ENCODE measurements at regions not wholly inside any gene's neighbourhood (a gene's known extent, or its start where the extent isn't known, plus 50 kb on each side); places are given as distances from the start of the nearest gene placed in this dataset.

GRCh38 chr1:58401991-58402390, 144.5 kb downstream of the OMA1 start:
- Histone ChIP-seq H3K27ac (ENCODE audit: low read depth, low read length) (no peak overlapping the region), H3K4me2 (ENCODE audit: low read length) (peak overlapping the region; percentile 71), H3K36me3 (ENCODE audit: insufficient read depth, low read length) (no peaks in the 10 kb centered on the region), H3K79me2 (ENCODE audit: insufficient read depth, low read length) (no peaks in the 10 kb centered on the region), H3K4me3 (ENCODE audit: insufficient read depth, low read depth, low read length) (peak overlapping the region; percentile 3), H3K4me1 (ENCODE audit: insufficient read depth, low read length) (peaks cover 22% of the 10 kb centered on the region), H2AFZ (ENCODE audit: low read depth, low read length) (peak overlapping the region; percentile 57), H3K9me3 (ENCODE audit: insufficient read depth, low read depth, low read length) (no peaks in the 10 kb centered on the region), H4K20me1 (ENCODE audit: insufficient read depth, low read length) (no peaks in the 10 kb centered on the region), H3K27me3 (ENCODE audit: insufficient read depth, low read length) (no peaks in the 10 kb centered on the region), H3K9ac (ENCODE audit: low read length) (peak overlapping the region; percentile 24)
- H3K27me3 Mint-ChIP-seq (ENCODE audit: low read depth, unreplicated experiment) = peaks cover 16% of the 10 kb centered on the region
- peaks cover 18% of the 10 kb centered on the region for H3K4me1 Mint-ChIP-seq (ENCODE audit: low read depth, unreplicated experiment)
- TF ChIP-seq, protein P1, sequence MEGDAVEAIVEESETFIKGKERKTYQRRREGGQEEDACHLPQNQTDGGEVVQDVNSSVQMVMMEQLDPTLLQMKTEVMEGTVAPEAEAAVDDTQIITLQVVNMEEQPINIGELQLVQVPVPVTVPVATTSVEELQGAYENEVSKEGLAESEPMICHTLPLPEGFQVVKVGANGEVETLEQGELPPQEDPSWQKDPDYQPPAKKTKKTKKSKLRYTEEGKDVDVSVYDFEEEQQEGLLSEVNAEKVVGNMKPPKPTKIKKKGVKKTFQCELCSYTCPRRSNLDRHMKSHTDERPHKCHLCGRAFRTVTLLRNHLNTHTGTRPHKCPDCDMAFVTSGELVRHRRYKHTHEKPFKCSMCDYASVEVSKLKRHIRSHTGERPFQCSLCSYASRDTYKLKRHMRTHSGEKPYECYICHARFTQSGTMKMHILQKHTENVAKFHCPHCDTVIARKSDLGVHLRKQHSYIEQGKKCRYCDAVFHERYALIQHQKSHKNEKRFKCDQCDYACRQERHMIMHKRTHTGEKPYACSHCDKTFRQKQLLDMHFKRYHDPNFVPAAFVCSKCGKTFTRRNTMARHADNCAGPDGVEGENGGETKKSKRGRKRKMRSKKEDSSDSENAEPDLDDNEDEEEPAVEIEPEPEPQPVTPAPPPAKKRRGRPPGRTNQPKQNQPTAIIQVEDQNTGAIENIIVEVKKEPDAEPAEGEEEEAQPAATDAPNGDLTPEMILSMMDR (IDR thresholded peaks at IDR 0.05; ENCODE audit: insufficient read depth, low read depth, low read length) = no peak
- TF ChIP-seq EZH2 (IDR thresholded peaks at IDR 0.05; ENCODE audit: insufficient read depth, low read length) = no peak
- H3K4me3 Mint-ChIP-seq (ENCODE audit: unreplicated experiment) = no peak overlapping the region
- H3K27ac Mint-ChIP-seq (ENCODE audit: unreplicated experiment) = no peak overlapping the region
- peak; percentile 9 for DNase-seq (ENCODE audit: low read depth)
- peaks cover 2% of the 10 kb centered on the region for H3K9me3 Mint-ChIP-seq (ENCODE audit: unreplicated experiment)
- FAIRE-seq = no peak
- H3K36me3 Mint-ChIP-seq (ENCODE audit: low read depth, unreplicated experiment) = peaks cover 2% of the 10 kb centered on the region

DNA sequence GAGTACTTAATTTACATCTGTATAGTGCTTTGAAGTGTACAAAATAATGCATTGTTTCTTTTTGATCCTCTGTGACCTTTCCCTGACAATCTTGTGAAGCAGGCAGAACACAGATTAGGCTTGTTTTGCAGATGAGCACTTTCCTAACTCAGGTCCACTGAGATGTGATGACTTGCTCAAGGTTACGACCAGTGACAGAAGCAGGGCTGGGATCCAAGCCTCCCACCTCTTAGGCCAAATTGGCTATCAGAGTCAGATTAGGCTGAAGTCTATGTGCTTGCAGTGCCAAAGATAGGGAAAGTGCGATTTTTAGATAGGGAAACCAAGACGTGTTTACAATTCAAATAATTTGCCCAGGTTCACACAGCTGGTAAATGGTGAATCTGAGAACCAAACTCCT, 147.3 kb downstream of the OMA1 start:
- DNase-seq (ENCODE audit: low read depth) (no peak), FAIRE-seq (no peak)
- Mint-ChIP-seq H3K4me3 (ENCODE audit: unreplicated experiment) (no peak overlapping the region), H3K36me3 (ENCODE audit: low read depth, unreplicated experiment) (peaks cover 2% of the 10 kb centered on the region), H3K4me1 (ENCODE audit: low read depth, unreplicated experiment) (peaks cover 44% of the 10 kb centered on the region), H3K27me3 (ENCODE audit: low read depth, unreplicated experiment) (no peaks in the 10 kb centered on the region), H3K9me3 (ENCODE audit: unreplicated experiment) (peaks cover 2% of the 10 kb centered on the region), H3K27ac (ENCODE audit: unreplicated experiment) (no peak overlapping the region)
- Histone ChIP-seq H2AFZ (ENCODE audit: low read depth, low read length) (no peak overlapping the region), H3K9ac (ENCODE audit: low read length) (no peak overlapping the region), H3K79me2 (ENCODE audit: insufficient read depth, low read length) (no peaks in the 10 kb centered on the region), H3K27me3 (ENCODE audit: insufficient read depth, low read length) (no peaks in the 10 kb centered on the region), H3K9me3 (ENCODE audit: insufficient read depth, low read depth, low read length) (no peaks in the 10 kb centered on the region), H3K36me3 (ENCODE audit: insufficient read depth, low read length) (no peaks in the 10 kb centered on the region), H3K4me1 (ENCODE audit: insufficient read depth, low read length) (peaks cover 46% of the 10 kb centered on the region), H3K4me3 (ENCODE audit: insufficient read depth, low read depth, low read length) (no peak overlapping the region), H4K20me1 (ENCODE audit: insufficient read depth, low read length) (no peaks in the 10 kb centered on the region), H3K27ac (ENCODE audit: low read depth, low read length) (no peak overlapping the region), H3K4me2 (ENCODE audit: low read length) (no peak overlapping the region)
- TF ChIP-seq, protein P1 (IDR thresholded peaks at IDR 0.05; ENCODE audit: insufficient read depth, low read depth, low read length) = no peak
- no peak for TF ChIP-seq EZH2 (IDR thresholded peaks at IDR 0.05; ENCODE audit: insufficient read depth, low read length)

- H3K27me3 ChIP-seq (ENCODE audit: insufficient read depth, low read length) = no peaks in the 10 kb centered on the region
- H3K4me1 ChIP-seq (ENCODE audit: insufficient read depth, low read length) = peaks cover 46% of the 10 kb centered on the region
- H3K36me3 ChIP-seq (ENCODE audit: insufficient read depth, low read length) = no peaks in the 10 kb centered on the region
- H3K36me3 Mint-ChIP-seq (ENCODE audit: low read depth, unreplicated experiment) = peaks cover 2% of the 10 kb centered on the region
- TF ChIP-seq EZH2 (IDR thresholded peaks at IDR 0.05; ENCODE audit: insufficient read depth, low read length) = no peak
- TF ChIP-seq, protein P1 (IDR thresholded peaks at IDR 0.05; ENCODE audit: insufficient read depth, low read depth, low read length) = no peak
- no peak overlapping the region for H3K27ac Mint-ChIP-seq (ENCODE audit: unreplicated experiment)
- H3K9me3 Mint-ChIP-seq (ENCODE audit: unreplicated experiment) = peaks cover 2% of the 10 kb centered on the region
- H3K4me3 ChIP-seq (ENCODE audit: insufficient read depth, low read depth, low read length) = no peak overlapping the region
- H3K4me3 Mint-ChIP-seq (ENCODE audit: unreplicated experiment) = no peak overlapping the region
- H3K27ac ChIP-seq (ENCODE audit: low read depth, low read length) = no peak overlapping the region
- FAIRE-seq (no peak), DNase-seq (ENCODE audit: low read depth) (no peak)
- no peaks in the 10 kb centered on the region for H3K9me3 ChIP-seq (ENCODE audit: insufficient read depth, low read depth, low read length)
- H3K4me2 ChIP-seq (ENCODE audit: low read length) = no peak overlapping the region
- no peak overlapping the region for H3K9ac ChIP-seq (ENCODE audit: low read length)
- peaks cover 44% of the 10 kb centered on the region for H3K4me1 Mint-ChIP-seq (ENCODE audit: low read depth, unreplicated experiment)
- H4K20me1 ChIP-seq (ENCODE audit: insufficient read depth, low read length) = no peaks in the 10 kb centered on the region
- H3K27me3 Mint-ChIP-seq (ENCODE audit: low read depth, unreplicated experiment) = no peaks in the 10 kb centered on the region
- no peaks in the 10 kb centered on the region for H3K79me2 ChIP-seq (ENCODE audit: insufficient read depth, low read length)
- no peak overlapping the region for H2AFZ ChIP-seq (ENCODE audit: low read depth, low read length)
These were observed 147.8 kb downstream of the OMA1 start for GRCh38 chr1:58398714-58399113.

Data from astrocyte (in vitro differentiated cells and primary cell).